ENCODE measurements at regions not wholly inside any gene's neighbourhood (a gene's known extent, or its start where the extent isn't known, plus 50 kb on each side); places are given as distances from the start of the nearest gene placed in this dataset.

- Histone ChIP-seq H3K27ac (ENCODE audit: extremely low read depth, low read depth, low read length) (no peak overlapping the region), H3K9ac (ENCODE audit: insufficient read depth in 1 of 2, low read depth in 2 of 2, low read length in 2 of 2) (no peak overlapping the region), H3K9me1 (ENCODE audit: control insufficient read depth, insufficient read depth, low read length) (no peaks in the 10 kb centered on the region), H3K79me2 (ENCODE audit: control insufficient read depth, insufficient read depth, low read length) (no peaks in the 10 kb centered on the region), H3K27me3 (ENCODE audit: control insufficient read depth in 2 of 2, insufficient read depth in 2 of 2, low read length in 2 of 2) (no peaks in the 10 kb centered on the region), H3K9me3 (replicated peaks; ENCODE audit: control insufficient read depth, insufficient read depth, low read depth, low read length) (no peaks in the 10 kb centered on the region), H3K4me1 (replicated peaks in 1 of 2; ENCODE audit: control insufficient read depth in 2 of 2, insufficient read depth in 2 of 2, low read length in 2 of 2) (no peaks in the 10 kb centered on the region), H3K4me3 (no peak overlapping the region), H4K20me1 (replicated peaks; ENCODE audit: control insufficient read depth, insufficient read depth, low read length) (no peaks in the 10 kb centered on the region), H2AFZ (ENCODE audit: low read depth, low read length) (no peak overlapping the region), H3K36me3 (ENCODE audit: control insufficient read depth, insufficient read depth, low read length) (no peaks in the 10 kb centered on the region), H3K4me2 (ENCODE audit: insufficient read depth, low read length) (no peak overlapping the region)
- FAIRE-seq: no peak
- POLR2A ChIA-PET: no interaction called here
- in situ Hi-C loops (cut with MboI) (no loop called here), intact Hi-C loops (cut with micrococcal nuclease) (no loop called here)
- 0% methylated on average over 3 of the region's 3 CpGs for WGBS (ENCODE audit: insufficient coverage, low coverage, missing lambda C conversion rate)
- no peak for ATAC-seq
- BruUV-seq (replicated peaks): no TSS peak
- CTCF ChIA-PET (ENCODE audit: low intra/inter-chr PET ratio): no interaction called here
- DNase-seq (ENCODE audit: extremely low read depth in 1 of 4, low spot score in 3 of 4): no peak
- TF ChIP-seq MIER1 (IDR thresholded peaks at IDR 0.05; ENCODE audit: low read depth): no peak
- no peak for TF ChIP-seq PRPF4 (IDR thresholded peaks at IDR 0.05; ENCODE audit: insufficient read depth, low read depth, low read length, poor library complexity, severe bottlenecking)
- no peak for TF ChIP-seq CEBPB (tag; IDR thresholded peaks at IDR 0.05)
- TF ChIP-seq ERF (CRISPR knock-in tag; IDR thresholded peaks at IDR 0.05): no peak
- no peak for TF ChIP-seq TCF7 (IDR thresholded peaks at IDR 0.05; ENCODE audit: borderline replicate concordance)
- TF ChIP-seq NR4A1 (CRISPR knock-in tag; IDR thresholded peaks at IDR 0.05): no peak
- TF ChIP-seq NR4A1 (tag; IDR thresholded peaks at IDR 0.05): no peak
- TF ChIP-seq TRIM28 (IDR thresholded peaks at IDR 0.05): no peak
- TF ChIP-seq, protein P1, sequence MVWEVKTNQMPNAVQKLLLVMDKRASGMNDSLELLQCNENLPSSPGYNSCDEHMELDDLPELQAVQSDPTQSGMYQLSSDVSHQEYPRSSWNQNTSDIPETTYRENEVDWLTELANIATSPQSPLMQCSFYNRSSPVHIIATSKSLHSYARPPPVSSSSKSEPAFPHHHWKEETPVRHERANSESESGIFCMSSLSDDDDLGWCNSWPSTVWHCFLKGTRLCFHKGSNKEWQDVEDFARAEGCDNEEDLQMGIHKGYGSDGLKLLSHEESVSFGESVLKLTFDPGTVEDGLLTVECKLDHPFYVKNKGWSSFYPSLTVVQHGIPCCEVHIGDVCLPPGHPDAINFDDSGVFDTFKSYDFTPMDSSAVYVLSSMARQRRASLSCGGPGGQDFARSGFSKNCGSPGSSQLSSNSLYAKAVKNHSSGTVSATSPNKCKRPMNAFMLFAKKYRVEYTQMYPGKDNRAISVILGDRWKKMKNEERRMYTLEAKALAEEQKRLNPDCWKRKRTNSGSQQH (CRISPR knock-in tag; IDR thresholded peaks at IDR 0.05): no peak
- no peak for TF ChIP-seq PRMT5 (CRISPR knock-in tag; IDR thresholded peaks at IDR 0.05)
- TF ChIP-seq ARID3A (IDR thresholded peaks at IDR 0.05; ENCODE audit: borderline replicate concordance, low read depth, low read length): no peak
- no peak for TF ChIP-seq KLF6 (CRISPR knock-in tag; IDR thresholded peaks at IDR 0.05; ENCODE audit: borderline replicate concordance)
- no peak for TF ChIP-seq NCOA4 (IDR thresholded peaks at IDR 0.05; ENCODE audit: partially characterized antibody)
- TF ChIP-seq HEY1 (CRISPR knock-in tag; IDR thresholded peaks at IDR 0.05; ENCODE audit: borderline replicate concordance): no peak
- TF ChIP-seq CREM (IDR thresholded peaks at IDR 0.05; ENCODE audit: low read depth): no peak
- TF ChIP-seq ZNF584 (CRISPR knock-in tag; IDR thresholded peaks at IDR 0.05; ENCODE audit: low read depth): no peak
- no peak for TF ChIP-seq MTA3 (IDR thresholded peaks at IDR 0.05; ENCODE audit: borderline replicate concordance)
- TF ChIP-seq SREBF1 (IDR thresholded peaks at IDR 0.05; ENCODE audit: borderline replicate concordance, low read depth, low read length): no peak
- no peak for TF ChIP-seq MEF2A (IDR thresholded peaks at IDR 0.05; ENCODE audit: control insufficient read depth, low read depth, low read length)
These were observed 182.7 kb downstream of the SPATA31D1 start for GRCh38 chr9:82171271-82171670.

Data from K562 (cell line).